NOMO-1 (cell line): ENCODE measurements at regions not wholly inside any gene's neighbourhood (a gene's known extent, or its start where the extent isn't known, plus 50 kb on each side); places are given as distances from the start of the nearest gene placed in this dataset.
"Not testable (repeated sequence)": the region's sequence is repeated elsewhere in the genome, so short reads cannot be mapped to it uniquely, and the experiment has no call there.

Source experiments
- DNase-seq, 2 experiments: peaks; one replicate each; lab custom pipeline; 2025; ENCODE audit not compliant: unreplicated experiment in 2 of 2; lab: John Stamatoyannopoulos, UW

- no peak for DNase-seq
Observed at GRCh38 chr12:60630796-60631195, 1035.0 kb downstream of the SLC16A7 start.

GRCh38 chr12:60644076-60644475 is 1048.2 kb downstream of the SLC16A7 start:
- no peak for DNase-seq

- no peak for DNase-seq
Observed at GRCh38 chr12:60666895-60667294, 1071.1 kb downstream of the SLC16A7 start.

GRCh38 chr12:60672949-60673348 is 1077.1 kb downstream of the SLC16A7 start:
- DNase-seq: no peak

GRCh38 chr12:60684988-60685655 is 1089.3 kb downstream of the SLC16A7 start:
- DNase-seq: no peak

- no peak for DNase-seq
Observed at GRCh38 chr12:60689137-60689536, 1093.3 kb downstream of the SLC16A7 start.

- DNase-seq: no peak
Observed at GRCh38 chr12:60693019-60693626, 1097.3 kb downstream of the SLC16A7 start.

DNA sequence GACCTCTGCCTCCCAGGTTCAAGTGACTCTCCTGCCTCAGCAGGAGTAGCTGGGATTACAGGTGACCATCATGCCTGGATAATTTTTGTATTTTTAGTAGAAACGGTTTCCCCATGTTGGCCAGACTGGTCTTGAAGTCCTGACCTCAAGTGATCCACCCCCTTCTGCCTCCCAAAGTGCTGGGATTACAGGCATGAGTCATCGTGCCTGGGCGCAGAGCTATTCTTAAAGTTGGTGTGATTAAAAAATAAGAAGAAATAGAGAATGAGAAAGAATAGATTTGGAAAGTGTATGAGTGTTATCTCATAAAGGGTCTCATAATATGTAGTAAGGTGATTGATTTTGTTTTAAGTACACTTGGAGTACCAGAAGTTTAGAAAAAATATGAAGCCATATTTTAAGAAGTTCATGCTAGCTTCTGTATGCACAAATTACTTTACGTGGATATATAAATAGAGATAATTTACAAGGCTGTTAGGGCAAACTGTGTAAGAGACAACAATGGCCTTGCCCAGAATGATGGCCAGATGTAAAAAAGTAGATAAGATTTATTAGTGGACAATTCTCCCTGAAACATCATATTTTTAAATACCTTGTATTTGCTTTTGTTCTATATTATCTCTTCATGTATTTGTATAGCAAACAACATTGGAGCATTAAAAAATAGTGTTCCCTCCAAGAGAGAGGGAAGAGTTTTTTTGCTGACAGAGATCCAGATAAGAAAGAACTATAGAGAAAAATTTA is 1108.5 kb downstream of the SLC16A7 start:
- DNase-seq: no peak

GRCh38 chr12:60710246-60710645 is 1114.4 kb downstream of the SLC16A7 start:
- DNase-seq: no peak

- DNase-seq: no peak
Observed at GRCh38 chr12:60714141-60714900, 1118.5 kb downstream of the SLC16A7 start.

DNA sequence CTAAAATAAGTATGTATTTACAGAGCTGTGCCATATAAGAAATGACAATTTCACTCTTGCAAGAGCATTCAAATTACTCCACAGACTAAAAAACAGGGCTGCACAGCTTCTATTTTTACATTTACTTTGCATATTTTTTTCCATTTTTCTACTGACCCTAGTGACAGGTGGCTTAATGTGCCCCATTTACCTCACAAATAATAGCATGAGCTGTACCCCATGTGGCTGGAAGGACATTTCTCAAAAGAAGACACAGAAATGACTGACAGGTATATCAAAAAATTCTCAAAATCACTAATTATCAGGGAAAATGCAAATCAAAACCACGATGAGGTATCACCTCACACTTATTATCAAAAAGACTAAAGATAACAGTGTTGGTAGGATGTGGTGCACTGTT is 1128.6 kb downstream of the SLC16A7 start:
- DNase-seq: no peak

DNA sequence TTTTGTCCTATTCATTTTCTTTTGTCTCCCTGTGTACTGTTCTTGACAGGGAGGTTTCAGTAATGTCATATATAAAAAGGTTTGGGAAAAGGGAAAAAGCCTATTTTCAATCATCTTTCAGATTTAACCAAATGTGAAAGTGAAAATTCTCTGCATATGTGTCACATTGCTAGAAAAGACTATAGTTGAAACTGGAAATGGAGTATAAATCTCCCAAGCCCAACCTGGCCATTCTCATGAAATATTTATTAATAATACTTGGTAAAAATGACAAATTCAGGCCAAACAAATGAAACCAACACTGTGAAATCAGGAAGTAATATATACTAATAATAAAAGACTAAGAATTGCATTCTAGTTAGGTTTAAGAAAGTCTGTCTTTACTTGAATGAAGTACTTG is 1129.2 kb downstream of the SLC16A7 start:
- no peak for DNase-seq

- DNase-seq: peak in 1 of 2 experiments; percentile 39
Observed at GRCh38 chr12:60752589-60752988, 1156.8 kb downstream of the SLC16A7 start.

DNA sequence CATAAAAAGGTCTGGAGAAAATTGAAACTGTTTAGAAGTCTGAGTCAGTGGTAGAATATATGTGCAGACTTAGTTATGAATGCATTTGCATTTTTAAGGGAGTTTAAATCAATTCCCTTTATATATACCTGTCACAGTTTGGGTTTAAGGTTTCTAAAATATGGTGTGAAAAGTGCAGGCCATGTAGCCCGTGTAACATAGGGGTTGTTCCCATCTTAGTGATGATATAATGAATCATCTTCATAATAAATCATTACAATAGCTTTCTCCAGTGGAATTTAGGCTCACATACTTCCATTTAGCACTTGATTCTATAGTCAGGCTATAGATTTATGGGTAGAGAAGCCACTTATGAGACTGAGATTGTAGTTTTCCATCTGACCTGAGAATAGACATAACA is 1162.4 kb downstream of the SLC16A7 start:
- no peak for DNase-seq

- no peak for DNase-seq
Observed at GRCh38 chr12:60760965-60761364, 1165.1 kb downstream of the SLC16A7 start.

GRCh38 chr12:60801166-60801565 is 1205.3 kb downstream of the SLC16A7 start:
- not testable (repeated sequence) for DNase-seq

DNA sequence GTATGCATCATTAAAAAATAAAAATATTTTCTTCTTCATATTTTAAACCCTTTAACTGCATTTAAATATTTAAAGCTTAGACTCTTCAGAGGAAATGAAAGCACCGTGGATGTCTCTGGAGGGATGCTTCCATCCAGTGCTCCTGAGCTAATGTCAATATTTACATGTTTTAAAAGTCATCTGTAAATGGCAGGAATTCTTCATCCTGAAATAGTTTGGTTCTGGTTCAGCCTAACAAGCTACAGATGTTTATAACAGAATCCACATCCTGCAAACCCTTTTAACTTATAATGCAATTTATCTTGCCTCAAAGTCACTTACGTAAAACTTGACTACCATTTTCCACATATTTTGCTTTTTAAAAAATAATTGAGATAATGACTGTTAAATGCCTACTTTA is 1207.3 kb downstream of the SLC16A7 start:
- no peak for DNase-seq

GRCh38 chr12:60805364-60805763 is 1209.5 kb downstream of the SLC16A7 start:
- DNase-seq: no peak

- DNase-seq: no peak
Observed at GRCh38 chr12:60819794-60820193, 1224.0 kb downstream of the SLC16A7 start.

DNA sequence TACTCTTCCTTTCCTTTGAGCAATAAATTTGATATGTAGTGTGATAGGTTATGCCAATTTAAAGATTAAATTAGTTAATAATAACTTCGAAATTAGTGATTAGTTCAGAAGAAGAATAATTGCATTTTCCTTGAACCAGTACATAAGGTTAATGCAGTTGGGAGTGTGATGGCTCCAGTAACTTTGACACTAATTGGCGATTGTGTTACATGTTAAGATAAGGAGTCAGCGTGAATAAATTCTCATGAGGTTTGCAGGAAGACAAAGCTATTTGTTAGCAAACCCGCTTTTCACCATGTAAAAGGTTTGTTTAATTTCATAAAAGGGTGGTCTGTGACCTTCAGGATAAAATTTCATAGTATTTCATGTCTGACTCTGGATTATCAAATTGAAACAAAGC is 1226.8 kb downstream of the SLC16A7 start:
- no peak for DNase-seq

GRCh38 chr12:60830381-60830780 is 1234.6 kb downstream of the SLC16A7 start:
- no peak for DNase-seq
